NB4 (cell line): ENCODE measurements at regions not wholly inside any gene's neighbourhood (a gene's known extent, or its start where the extent isn't known, plus 50 kb on each side); places are given as distances from the start of the nearest gene placed in this dataset.

Experiments
- POLR2A ChIP-seq: IDR thresholded peaks from 2 replicates; pipeline ENCODE4 v1.6.1; 2011; ENCODE audit warnings: mild to moderate bottlenecking; ENCODE audit not compliant: insufficient read length; ENCODE audit errors: extremely low read depth
- TF ChIP-seq, protein P1 (sequence below): IDR thresholded peaks from one replicate; pipeline ENCODE4 v1.5.1; 2012; ENCODE audit warnings: low read depth, low read length

DNA sequence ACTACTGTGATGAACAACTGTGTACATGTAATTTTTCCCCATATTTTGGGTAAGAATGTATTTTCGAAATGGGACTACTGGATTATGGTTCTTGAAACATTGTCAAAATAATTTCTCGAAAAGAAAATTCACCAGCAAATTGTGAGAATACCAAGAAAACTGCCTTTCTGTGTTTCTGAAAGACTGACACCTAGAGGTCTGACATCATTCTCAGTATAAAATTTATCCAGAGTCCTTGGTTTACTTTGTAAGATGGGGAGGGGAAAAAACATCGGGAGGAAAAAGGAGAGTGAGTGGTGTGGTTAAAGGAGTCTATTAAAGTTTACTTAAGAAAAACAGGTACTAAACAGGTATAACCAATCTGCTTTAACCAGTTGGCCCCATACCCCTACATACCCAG is 149.2 kb downstream of the CEP120 start:
- TF ChIP-seq POLR2A: no peak
- TF ChIP-seq, protein P1, sequence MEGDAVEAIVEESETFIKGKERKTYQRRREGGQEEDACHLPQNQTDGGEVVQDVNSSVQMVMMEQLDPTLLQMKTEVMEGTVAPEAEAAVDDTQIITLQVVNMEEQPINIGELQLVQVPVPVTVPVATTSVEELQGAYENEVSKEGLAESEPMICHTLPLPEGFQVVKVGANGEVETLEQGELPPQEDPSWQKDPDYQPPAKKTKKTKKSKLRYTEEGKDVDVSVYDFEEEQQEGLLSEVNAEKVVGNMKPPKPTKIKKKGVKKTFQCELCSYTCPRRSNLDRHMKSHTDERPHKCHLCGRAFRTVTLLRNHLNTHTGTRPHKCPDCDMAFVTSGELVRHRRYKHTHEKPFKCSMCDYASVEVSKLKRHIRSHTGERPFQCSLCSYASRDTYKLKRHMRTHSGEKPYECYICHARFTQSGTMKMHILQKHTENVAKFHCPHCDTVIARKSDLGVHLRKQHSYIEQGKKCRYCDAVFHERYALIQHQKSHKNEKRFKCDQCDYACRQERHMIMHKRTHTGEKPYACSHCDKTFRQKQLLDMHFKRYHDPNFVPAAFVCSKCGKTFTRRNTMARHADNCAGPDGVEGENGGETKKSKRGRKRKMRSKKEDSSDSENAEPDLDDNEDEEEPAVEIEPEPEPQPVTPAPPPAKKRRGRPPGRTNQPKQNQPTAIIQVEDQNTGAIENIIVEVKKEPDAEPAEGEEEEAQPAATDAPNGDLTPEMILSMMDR: no peak
